SK-N-SH (cell line): ENCODE measurements at regions not wholly inside any gene's neighbourhood (a gene's known extent, or its start where the extent isn't known, plus 50 kb on each side); places are given as distances from the start of the nearest gene placed in this dataset.
A peak's percentile ranks its signal among the peaks of the same experiment; 100 is the strongest.

Experiments
- CTCF ChIA-PET: fragments of 300-600, 350-600 bp; formaldehyde crosslinking; extraction: SDS; loops from one replicate; lab custom pipeline; 2021; lab: Yijun Ruan, JAX
- POLR2A ChIA-PET: fragments of 350-600 bp; sonication (Branson Sonifier 250); formaldehyde crosslinking; extraction: SDS; loops from one replicate; lab custom pipeline; 2020; ENCODE audit warnings: antibody characterized with exemption, inconsistent platforms; lab: Yijun Ruan, JAX
- DNase-seq: peaks from one replicate; pipeline ENCODE4 v3.0.0; 2012
- H2AFZ ChIP-seq: fragments of 200-600 bp; sonication (generic); 2 replicates; pipeline ENCODE4 v1.8.1; 2016; ENCODE audit warnings: antibody characterized with exemption, mild to moderate bottlenecking, low read depth
- H3F3A ChIP-seq: fragments of 200-600 bp; sonication (generic); replicated peaks from 2 replicates; pipeline ENCODE3; 2016; ENCODE audit warnings: antibody characterized with exemption, mild to moderate bottlenecking; ENCODE audit not compliant: insufficient read depth
- H3K27ac ChIP-seq, 2 experiments: fragments of 200-500 bp in 1 of 2; fragments of 200-600 bp in 1 of 2; sonication (Bioruptor generic) in 1 of 2; sonication (generic), shearing (Covaris generic) in 1 of 2; 2 replicates each; pipeline versions ENCODE4 v1.5.1 to v1.6.1; 2014 to 2016; ENCODE audit warnings: low read depth in 2 of 2, inconsistent platforms in 1 of 2, low read length in 1 of 2, mild to moderate bottlenecking in 1 of 2, mixed read lengths in 1 of 2
- H3K27me3 ChIP-seq: fragments of 200-600 bp; sonication (generic), shearing (Covaris generic); 2 replicates; pipeline ENCODE4 v1.6.1; 2016; ENCODE audit warnings: mixed run types; ENCODE audit not compliant: insufficient read depth
- H3K36me3 ChIP-seq, 2 experiments: fragments of 200-500 bp in 1 of 2; fragments of 200-600 bp in 1 of 2; sonication (Bioruptor generic) in 1 of 2; sonication (generic) in 1 of 2; replicated peaks in 1 of 2; 2 replicates each; pipeline versions ENCODE3 to v1.5.1; 2014 to 2016; ENCODE audit warnings: low read length in 1 of 2, mild to moderate bottlenecking in 1 of 2; ENCODE audit not compliant: insufficient read depth in 2 of 2, control insufficient read depth in 1 of 2
- H3K4me1 ChIP-seq, 2 experiments: fragments of 200-500 bp in 1 of 2; fragments of 200-600 bp in 1 of 2; sonication (Bioruptor generic) in 1 of 2; sonication (generic), shearing (Covaris generic) in 1 of 2; 2 replicates each; pipeline versions ENCODE4 v1.5.1 to v1.6.1; 2014 to 2016; ENCODE audit warnings: low read depth in 1 of 2, low read length in 1 of 2, mixed run types in 1 of 2; ENCODE audit not compliant: insufficient read depth in 2 of 2, control insufficient read depth in 1 of 2
- H3K4me2 ChIP-seq: fragments of 200-600 bp; sonication (generic), shearing (Covaris generic); 2 replicates; pipeline ENCODE4 v1.6.1; 2017; ENCODE audit warnings: mixed run types
- H3K4me3 ChIP-seq, 2 experiments: fragments of 200-500 bp in 1 of 2; fragments of 200-600 bp in 1 of 2; sonication (Bioruptor generic) in 1 of 2; sonication (generic), shearing (Covaris generic) in 1 of 2; 2 replicates each; pipeline versions ENCODE4 v1.5.1 to v1.8.1; 2014 to 2016; ENCODE audit warnings: low read depth in 2 of 2, inconsistent platforms in 1 of 2, low read length in 1 of 2, mild to moderate bottlenecking in 1 of 2, mixed read lengths in 1 of 2, moderate library complexity in 1 of 2
- H3K79me2 ChIP-seq: fragments of 200-600 bp; sonication (generic); 2 replicates; pipeline ENCODE4 v1.8.1; 2017; ENCODE audit warnings: mild to moderate bottlenecking; ENCODE audit not compliant: insufficient read depth
- H3K9ac ChIP-seq: fragments of 200-600 bp; sonication (generic); 2 replicates; pipeline ENCODE4 v1.6.1; 2017; ENCODE audit warnings: mixed run types
- H3K9me2 ChIP-seq: fragments of 200-600 bp; sonication (generic); 2 replicates; pipeline ENCODE4 v1.6.1; 2017; ENCODE audit warnings: mixed run types
- H3K9me3 ChIP-seq: fragments of 200-600 bp; sonication (generic); 2 replicates; pipeline ENCODE4 v1.6.1; 2017; ENCODE audit warnings: mixed run types, mild to moderate bottlenecking, moderate library complexity
- H4K20me1 ChIP-seq: fragments of 200-600 bp; sonication (generic); 2 replicates; pipeline ENCODE4 v1.6.1; 2017; ENCODE audit warnings: mild to moderate bottlenecking, mixed run types; ENCODE audit not compliant: insufficient read depth
- CHD2 ChIP-seq: fragments of 150-350 bp; IDR thresholded peaks from 2 replicates; pipeline ENCODE4 v1.6.1; 2018; ENCODE audit warnings: low read length; ENCODE audit not compliant: partially characterized antibody
- FOSL2 ChIP-seq: IDR thresholded peaks from 2 replicates; pipeline ENCODE4 v1.4.0; 2012; ENCODE audit warnings: low read depth, mild to moderate bottlenecking, moderate library complexity, borderline replicate concordance
- JUND ChIP-seq: IDR thresholded peaks from 2 replicates; pipeline ENCODE4 v1.4.0; 2012
- NFIC ChIP-seq: IDR thresholded peaks from 2 replicates; pipeline ENCODE4 v1.4.0; 2012; ENCODE audit warnings: borderline replicate concordance
- POLR2AphosphoS5 ChIP-seq: IDR thresholded peaks from 2 replicates; pipeline ENCODE4 v1.6.1; 2012; ENCODE audit warnings: low read depth, low read length
- RCOR1 ChIP-seq: fragments of 150-350 bp; IDR thresholded peaks from 2 replicates; pipeline ENCODE4 v1.6.1; 2017; ENCODE audit warnings: antibody characterized with exemption, low read length
- RFX5 ChIP-seq: IDR thresholded peaks from 2 replicates; pipeline ENCODE4 v1.6.1; 2012; ENCODE audit warnings: mild to moderate bottlenecking, improper control_type of control experiment, low read length
- SMC3 ChIP-seq: IDR thresholded peaks from 2 replicates; pipeline ENCODE4 v1.6.1; 2012; ENCODE audit warnings: low read depth, low read length, improper control_type of control experiment
- TAF1 ChIP-seq: IDR thresholded peaks from 2 replicates; pipeline ENCODE4 v1.6.1; 2012; ENCODE audit warnings: low read depth, mild to moderate bottlenecking, low read length, moderate library complexity, borderline replicate concordance
- TCF12 ChIP-seq: IDR thresholded peaks from 2 replicates; pipeline ENCODE4 v1.4.0; 2012
- YY1 ChIP-seq: IDR thresholded peaks from 2 replicates; pipeline ENCODE4 v1.4.0; 2012; ENCODE audit warnings: low read depth, mild to moderate bottlenecking
- WGBS: methylation state at CpG from one replicate; pipeline ENCODE4 v1.1.6; 2017; ENCODE audit warnings: low lambda C conversion rate; 5-methylcytosine and 5-hydroxymethylcytosine counted together
- TF ChIP-seq, protein P1 (sequence below): IDR thresholded peaks from 2 replicates; pipeline ENCODE4 v1.4.0; 2012; ENCODE audit warnings: low read depth, borderline replicate concordance
- TF ChIP-seq, protein P2 (sequence below): IDR thresholded peaks from 2 replicates; pipeline ENCODE4 v1.4.0; 2012; ENCODE audit warnings: low read depth
- TF ChIP-seq, protein P3 (sequence below): IDR thresholded peaks from 2 replicates; pipeline ENCODE4; 2012

DNA sequence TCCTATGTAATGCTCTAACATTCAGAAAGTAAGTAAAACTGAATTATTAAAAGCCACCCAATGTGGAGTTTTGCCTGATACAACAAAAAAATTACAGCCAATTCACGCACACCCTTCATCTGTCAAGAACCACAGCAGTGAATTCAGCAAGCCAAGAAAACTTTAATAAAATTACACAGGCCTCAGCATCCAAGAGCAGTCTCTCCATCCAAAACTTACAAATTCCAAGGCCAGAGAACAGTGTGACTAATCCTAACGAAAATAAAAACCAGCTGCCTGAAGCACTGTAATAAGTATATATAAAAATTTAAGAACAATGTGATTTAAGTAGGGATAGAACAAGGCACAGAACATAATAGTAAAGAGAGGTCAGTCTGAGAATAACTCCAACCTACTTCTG is 54.2 kb downstream of the SIX6 start:
- Histone ChIP-seq H3K4me3 (no peak overlapping the region), H3K27ac (peak overlapping the region; percentile 51 to 76; a peak in 3 of 4 replicates), H3K36me3 (no peaks in the 10 kb centered on the region), H3K79me2 (no peaks in the 10 kb centered on the region), H3K9ac (no peak overlapping the region), H3K27me3 (no peaks in the 10 kb centered on the region), H3K9me3 (no peaks in the 10 kb centered on the region), H4K20me1 (no peaks in the 10 kb centered on the region), H3K4me2 (no peak overlapping the region; the same call in 1 of the 2 replicates), H3F3A (peaks cover 6% of the 10 kb centered on the region), H3K4me1 (no peaks in the 10 kb centered on the region; a peak in 3 of 4 replicates), H2AFZ (0 out of 2 replicates have a peak overlapping the region, but pooled peaks have one; percentile 29), H3K9me2 (no peaks in the 10 kb centered on the region)
- TF ChIP-seq TCF12 (peak; percentile 95), RCOR1 (no peak), POLR2AphosphoS5 (peak; percentile 42; the same call in 1 of the 2 replicates), NFIC (peak; percentile 60), JUND (peak; percentile 46), FOSL2 (peak; percentile 50; the same call in 1 of the 2 replicates)
- ChIA-PET POLR2A (no interaction called here), CTCF (interaction anchor here (0.7 to 3.3 kb wide), 19 partner anchors 8 to 598 kb away, joined by 3 to 37 read pairs (median 4); partner anchors contain the start of gene SIX6)
- DNase-seq = no peak
- WGBS = 12% methylated on average over 2 of the region's 2 CpGs

DNA sequence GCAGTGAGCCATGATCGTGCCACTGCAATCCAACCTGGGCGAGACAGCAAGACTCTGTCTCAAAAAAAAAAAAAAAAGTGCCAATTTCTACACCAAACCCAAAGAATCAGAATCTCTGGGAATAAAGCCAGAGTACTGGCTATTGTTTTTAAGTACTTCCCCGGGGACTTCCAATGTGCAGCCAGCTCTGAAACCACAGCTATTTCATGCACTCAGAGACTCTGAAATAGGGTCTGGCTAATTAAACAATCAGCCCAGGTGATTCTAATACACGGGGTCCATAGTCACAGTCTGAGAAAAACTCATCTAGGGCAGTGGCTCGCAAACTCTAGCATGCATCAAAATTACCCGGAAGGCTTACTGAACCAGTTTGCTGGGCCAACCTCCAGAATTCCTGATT is 56.3 kb downstream of the SIX6 start:
- POLR2A ChIA-PET = no interaction called here
- DNase-seq = no peak
- Histone ChIP-seq H3K27ac (no peak overlapping the region), H3K4me2 (no peak overlapping the region), H3K9ac (no peak overlapping the region), H4K20me1 (no peaks in the 10 kb centered on the region), H3K4me3 (no peak overlapping the region), H3K9me2 (no peaks in the 10 kb centered on the region), H3F3A (peaks cover 6% of the 10 kb centered on the region), H3K79me2 (no peaks in the 10 kb centered on the region), H3K27me3 (no peaks in the 10 kb centered on the region), H2AFZ (no peak overlapping the region), H3K4me1 (no peaks in the 10 kb centered on the region; a peak in 3 of 4 replicates), H3K9me3 (no peaks in the 10 kb centered on the region), H3K36me3 (no peaks in the 10 kb centered on the region)
- CTCF ChIA-PET = interaction anchor here (0.7 to 2.0 kb wide), 3 partner anchors 12 to 377 kb away, joined by 3 to 9 read pairs (median 4); no protein-coding TSS in a partner anchor
- TF ChIP-seq, protein P1, sequence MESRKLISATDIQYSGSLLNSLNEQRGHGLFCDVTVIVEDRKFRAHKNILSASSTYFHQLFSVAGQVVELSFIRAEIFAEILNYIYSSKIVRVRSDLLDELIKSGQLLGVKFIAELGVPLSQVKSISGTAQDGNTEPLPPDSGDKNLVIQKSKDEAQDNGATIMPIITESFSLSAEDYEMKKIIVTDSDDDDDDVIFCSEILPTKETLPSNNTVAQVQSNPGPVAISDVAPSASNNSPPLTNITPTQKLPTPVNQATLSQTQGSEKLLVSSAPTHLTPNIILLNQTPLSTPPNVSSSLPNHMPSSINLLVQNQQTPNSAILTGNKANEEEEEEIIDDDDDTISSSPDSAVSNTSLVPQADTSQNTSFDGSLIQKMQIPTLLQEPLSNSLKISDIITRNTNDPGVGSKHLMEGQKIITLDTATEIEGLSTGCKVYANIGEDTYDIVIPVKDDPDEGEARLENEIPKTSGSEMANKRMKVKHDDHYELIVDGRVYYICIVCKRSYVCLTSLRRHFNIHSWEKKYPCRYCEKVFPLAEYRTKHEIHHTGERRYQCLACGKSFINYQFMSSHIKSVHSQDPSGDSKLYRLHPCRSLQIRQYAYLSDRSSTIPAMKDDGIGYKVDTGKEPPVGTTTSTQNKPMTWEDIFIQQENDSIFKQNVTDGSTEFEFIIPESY = no peak
- TF ChIP-seq NFIC (peak; percentile 12; the same call in 1 of the 2 replicates), TAF1 (no peak)
- WGBS = 69% methylated on average over 6 of the region's 6 CpGs

DNA sequence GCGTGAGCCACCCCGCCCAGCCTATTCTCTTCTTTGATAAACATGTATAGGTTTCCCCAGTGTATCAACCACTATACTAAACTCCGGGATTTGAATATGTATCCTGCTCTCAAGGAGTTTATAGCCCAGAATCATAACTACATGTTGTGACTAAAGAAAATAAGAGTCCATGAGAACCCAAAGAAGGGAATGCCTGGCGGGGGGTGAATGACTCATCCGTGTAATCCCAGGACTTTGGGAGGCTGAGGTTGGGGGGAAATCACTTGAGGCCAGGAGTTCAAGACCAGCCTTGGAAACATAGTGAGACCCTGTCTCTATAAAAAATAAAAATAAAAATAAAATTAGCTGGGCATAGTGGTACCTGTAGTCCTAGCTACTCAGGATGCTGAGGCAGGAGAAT is 57.2 kb downstream of the SIX6 start:
- Histone ChIP-seq H3K4me1 (no peaks in the 10 kb centered on the region; a peak in 3 of 4 replicates), H3F3A (peaks cover 6% of the 10 kb centered on the region), H4K20me1 (no peaks in the 10 kb centered on the region), H3K36me3 (no peaks in the 10 kb centered on the region), H3K9me3 (no peaks in the 10 kb centered on the region), H3K4me2 (no peak overlapping the region), H3K27ac (no peak overlapping the region), H2AFZ (no peak overlapping the region), H3K79me2 (no peaks in the 10 kb centered on the region), H3K9ac (no peak overlapping the region), H3K4me3 (no peak overlapping the region), H3K9me2 (no peaks in the 10 kb centered on the region), H3K27me3 (no peaks in the 10 kb centered on the region)
- TF ChIP-seq SMC3 (no peak), RFX5 (no peak), CHD2 (no peak), YY1 (no peak)
- TF ChIP-seq, protein P2, sequence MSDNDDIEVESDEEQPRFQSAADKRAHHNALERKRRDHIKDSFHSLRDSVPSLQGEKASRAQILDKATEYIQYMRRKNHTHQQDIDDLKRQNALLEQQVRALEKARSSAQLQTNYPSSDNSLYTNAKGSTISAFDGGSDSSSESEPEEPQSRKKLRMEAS = no peak
- TF ChIP-seq, protein P3, sequence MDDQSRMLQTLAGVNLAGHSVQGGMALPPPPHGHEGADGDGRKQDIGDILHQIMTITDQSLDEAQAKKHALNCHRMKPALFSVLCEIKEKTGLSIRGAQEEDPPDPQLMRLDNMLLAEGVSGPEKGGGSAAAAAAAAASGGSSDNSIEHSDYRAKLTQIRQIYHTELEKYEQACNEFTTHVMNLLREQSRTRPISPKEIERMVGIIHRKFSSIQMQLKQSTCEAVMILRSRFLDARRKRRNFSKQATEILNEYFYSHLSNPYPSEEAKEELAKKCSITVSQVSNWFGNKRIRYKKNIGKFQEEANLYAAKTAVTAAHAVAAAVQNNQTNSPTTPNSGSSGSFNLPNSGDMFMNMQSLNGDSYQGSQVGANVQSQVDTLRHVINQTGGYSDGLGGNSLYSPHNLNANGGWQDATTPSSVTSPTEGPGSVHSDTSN = no peak
- CTCF ChIA-PET = no interaction called here
- 87% methylated on average over 5 of the region's 5 CpGs for WGBS
- POLR2A ChIA-PET = no interaction called here
- no peak for DNase-seq
